SK-N-SH treated with all-trans-retinoic acid at 6 μM for 48 hours (cell line): ENCODE measurements at regions not wholly inside any gene's neighbourhood (a gene's known extent, or its start where the extent isn't known, plus 50 kb on each side); places are given as distances from the start of the nearest gene placed in this dataset.

Experiments
- ARNTL ChIP-seq: fragments of 450-650 bp; formaldehyde crosslinking; IDR thresholded peaks from 2 replicates; pipeline ENCODE4 v1.5.0; 2020; ENCODE audit warnings: low read depth, mild to moderate bottlenecking, moderate library complexity, borderline replicate concordance
- BACH2 ChIP-seq: fragments of 250-450 bp; sonication (Bioruptor Pico); IDR thresholded peaks from 2 replicates; pipeline ENCODE4 v1.9.0; 2021; ENCODE audit warnings: mild to moderate bottlenecking, borderline replicate concordance
- CSRNP3 ChIP-seq: fragments of 250-450 bp; sonication (Bioruptor Pico); IDR thresholded peaks from 2 replicates; pipeline ENCODE4 v1.5.1; 2021; ENCODE audit warnings: mild to moderate bottlenecking, moderate library complexity
- SNAI2 ChIP-seq: fragments of 250-450 bp; sonication (Bioruptor Pico); IDR thresholded peaks from 2 replicates; pipeline ENCODE4 v1.5.0; 2020; ENCODE audit warnings: mild to moderate bottlenecking, moderate library complexity
- TSHZ2 ChIP-seq: fragments of 250-450 bp; sonication (Bioruptor Pico); IDR thresholded peaks from 2 replicates; pipeline ENCODE4 v1.5.0; 2020; ENCODE audit warnings: mild to moderate bottlenecking, moderate library complexity
- ZFP3 ChIP-seq: fragments of 250-450 bp; sonication (Bioruptor Pico); IDR thresholded peaks from 2 replicates; pipeline ENCODE4 v1.5.0; 2020; ENCODE audit warnings: mild to moderate bottlenecking, moderate library complexity
- ZFP30 ChIP-seq: fragments of 450-650 bp; formaldehyde crosslinking; IDR thresholded peaks from 2 replicates; pipeline ENCODE4 v1.5.0; 2022; ENCODE audit warnings: mild to moderate bottlenecking, moderate library complexity
- ZNF70 ChIP-seq: fragments of 450-650 bp; formaldehyde crosslinking; IDR thresholded peaks from 2 replicates; pipeline ENCODE4 v1.5.0; 2020; ENCODE audit warnings: mild to moderate bottlenecking, moderate library complexity
- ZNF8 ChIP-seq: fragments of 450-650 bp; formaldehyde crosslinking; IDR thresholded peaks from 2 replicates; pipeline ENCODE4 v1.5.0; 2020; ENCODE audit warnings: mild to moderate bottlenecking, moderate library complexity

GRCh38 chr9:784916-785315 is 56.6 kb upstream of the DMRT1 start:
- TF ChIP-seq BACH2 (CRISPR knock-in tag) = no peak
- no peak for TF ChIP-seq ZFP30
- no peak for TF ChIP-seq SNAI2 (CRISPR knock-in tag)
- no peak for TF ChIP-seq TSHZ2
- no peak for TF ChIP-seq ZFP3 (CRISPR knock-in tag)
- TF ChIP-seq ZNF8 (CRISPR knock-in tag) = no peak
- TF ChIP-seq CSRNP3 (CRISPR knock-in tag) = no peak
- no peak for TF ChIP-seq ZNF70 (CRISPR knock-in tag)
- no peak for TF ChIP-seq ARNTL (CRISPR knock-in tag)
